Stomach (tissue), 4 donors: ENCODE measurements at regions not wholly inside any gene's neighbourhood (a gene's known extent, or its start where the extent isn't known, plus 50 kb on each side); places are given as distances from the start of the nearest gene placed in this dataset.

ENCODE experiments used
- CTCF ChIP-seq, 7 experiments: fragments of 450-650 bp in 4 of 7; fragments of 200-600 bp in 3 of 7; sonication (generic) in 3 of 7; IDR thresholded peaks; one replicate each; pipeline ENCODE4 v1.5.1; 2016 to 2019; ENCODE audit warnings: antibody characterized with exemption in 7 of 7, control low read depth in 2 of 7, mild to moderate bottlenecking in 1 of 7
- POLR2A ChIP-seq, 4 donors: fragments of 450-650 bp; IDR thresholded peaks; one replicate each; pipeline ENCODE4 v1.6.1; 2016; ENCODE audit warnings: antibody characterized with exemption in 4 of 4, control low read depth in 2 of 4, mild to moderate bottlenecking in 1 of 4, moderate library complexity in 1 of 4
- POLR2AphosphoS5 ChIP-seq, 3 donors: sonication (generic); formaldehyde crosslinking; IDR thresholded peaks; one replicate each; pipeline ENCODE4 v1.6.1; 2016; ENCODE audit warnings: antibody characterized with exemption in 3 of 3

GRCh38 chrX:789096-789495, 158.5 kb downstream of the SHOX start:
- TF ChIP-seq POLR2AphosphoS5 (IDR thresholded peaks at IDR 0.05) (no peak), CTCF (IDR thresholded peaks at IDR 0.05) (no peak), POLR2A (IDR thresholded peaks at IDR 0.05) (no peak)
